ENCODE measurements at regions not wholly inside any gene's neighbourhood (a gene's known extent, or its start where the extent isn't known, plus 50 kb on each side); places are given as distances from the start of the nearest gene placed in this dataset.

- H3K27me3 ChIP-seq (ENCODE audit: control insufficient read depth in 1 of 2, insufficient read depth in 1 of 2, low read length in 2 of 2): no peaks in the 10 kb centered on the region
- H3K23ac ChIP-seq (ENCODE audit: low read length in 2 of 2): no peak overlapping the region
- no peak overlapping the region for H2BK5ac ChIP-seq (ENCODE audit: low read depth, low read length, poor library complexity, severe bottlenecking)
- DNase-seq: no peak
- no peak overlapping the region for H3K18ac ChIP-seq (ENCODE audit: low read depth in 1 of 2, low read length in 2 of 2)
- 92% methylated on average over 3 of the region's 4 CpGs for WGBS
- no peak overlapping the region for H2BK15ac ChIP-seq (ENCODE audit: low read depth, poor library complexity, severe bottlenecking)
- H4K91ac ChIP-seq (ENCODE audit: low read length): no peak overlapping the region
- no peak overlapping the region for H3K9ac ChIP-seq (ENCODE audit: low read length)
- no peak overlapping the region for H3K14ac ChIP-seq (ENCODE audit: low read length in 2 of 2)
- H3K4ac ChIP-seq (ENCODE audit: low read depth in 1 of 2, low read length in 2 of 2): no peak overlapping the region
- no peak overlapping the region for H2BK12ac ChIP-seq (ENCODE audit: low read length in 2 of 2)
- H2AK5ac ChIP-seq (ENCODE audit: low read length, severe bottlenecking): no peak overlapping the region
- H3K79me1 ChIP-seq (replicated peaks; ENCODE audit: low read length, poor library complexity, severe bottlenecking): no peaks in the 10 kb centered on the region
- no peak overlapping the region for H3K4me2 ChIP-seq (ENCODE audit: low read length, poor library complexity, severe bottlenecking)
- H3K4me3 ChIP-seq (ENCODE audit: insufficient read depth in 1 of 2, low read depth in 1 of 2, low read length in 2 of 2): no peak overlapping the region
- no peak overlapping the region for H4K8ac ChIP-seq (ENCODE audit: low read length)
- H3K36me3 ChIP-seq (ENCODE audit: control insufficient read depth in 1 of 2, insufficient read depth in 2 of 2, low read depth in 1 of 2, low read length in 2 of 2): no peaks in the 10 kb centered on the region
- no peak overlapping the region for H2BK120ac ChIP-seq (ENCODE audit: low read depth, low read length)
- no peaks in the 10 kb centered on the region for H3K4me1 ChIP-seq (ENCODE audit: control insufficient read depth, insufficient read depth, low read depth, low read length)
- no peak overlapping the region for H3K27ac ChIP-seq (ENCODE audit: low read length, poor library complexity, severe bottlenecking)
- H2AFZ ChIP-seq (ENCODE audit: low read depth, low read length): no peak overlapping the region
- H3K9me3 ChIP-seq (ENCODE audit: control insufficient read depth, low read length): no peaks in the 10 kb centered on the region
These were observed 1054.8 kb downstream of the MAT2B start for GRCh38 chr5:164560216-164560615.

- Histone ChIP-seq H3K4me3 (ENCODE audit: insufficient read depth in 1 of 2, low read depth in 1 of 2, low read length in 2 of 2) (no peak overlapping the region), H3K9me3 (ENCODE audit: control insufficient read depth, low read length) (no peaks in the 10 kb centered on the region), H3K36me3 (ENCODE audit: control insufficient read depth in 1 of 2, insufficient read depth in 2 of 2, low read depth in 1 of 2, low read length in 2 of 2) (no peaks in the 10 kb centered on the region), H2BK12ac (ENCODE audit: low read length in 2 of 2) (no peak overlapping the region), H2BK120ac (ENCODE audit: low read depth, low read length) (no peak overlapping the region), H3K79me1 (replicated peaks; ENCODE audit: low read length, poor library complexity, severe bottlenecking) (no peaks in the 10 kb centered on the region), H3K27ac (ENCODE audit: low read length, poor library complexity, severe bottlenecking) (no peak overlapping the region), H4K91ac (ENCODE audit: low read length) (no peak overlapping the region), H3K14ac (ENCODE audit: low read length in 2 of 2) (no peak overlapping the region), H4K8ac (ENCODE audit: low read length) (no peak overlapping the region), H3K18ac (ENCODE audit: low read depth in 1 of 2, low read length in 2 of 2) (no peak overlapping the region), H3K9ac (ENCODE audit: low read length) (no peak overlapping the region), H3K4me1 (ENCODE audit: control insufficient read depth, insufficient read depth, low read depth, low read length) (no peaks in the 10 kb centered on the region), H2AK5ac (ENCODE audit: low read length, severe bottlenecking) (no peak overlapping the region), H2BK15ac (ENCODE audit: low read depth, poor library complexity, severe bottlenecking) (no peak overlapping the region), H3K27me3 (ENCODE audit: control insufficient read depth in 1 of 2, insufficient read depth in 1 of 2, low read length in 2 of 2) (no peaks in the 10 kb centered on the region), H3K4me2 (ENCODE audit: low read length, poor library complexity, severe bottlenecking) (no peak overlapping the region), H3K4ac (ENCODE audit: low read depth in 1 of 2, low read length in 2 of 2) (no peak overlapping the region), H2BK5ac (ENCODE audit: low read depth, low read length, poor library complexity, severe bottlenecking) (no peak overlapping the region), H3K23ac (ENCODE audit: low read length in 2 of 2) (no peak overlapping the region), H2AFZ (ENCODE audit: low read depth, low read length) (no peak overlapping the region)
- WGBS: 87% methylated on average over 4 of the region's 7 CpGs
- peak; percentile 18 for DNase-seq
These were observed 1056.8 kb downstream of the MAT2B start for GRCh38 chr5:164561933-164562872.

DNA sequence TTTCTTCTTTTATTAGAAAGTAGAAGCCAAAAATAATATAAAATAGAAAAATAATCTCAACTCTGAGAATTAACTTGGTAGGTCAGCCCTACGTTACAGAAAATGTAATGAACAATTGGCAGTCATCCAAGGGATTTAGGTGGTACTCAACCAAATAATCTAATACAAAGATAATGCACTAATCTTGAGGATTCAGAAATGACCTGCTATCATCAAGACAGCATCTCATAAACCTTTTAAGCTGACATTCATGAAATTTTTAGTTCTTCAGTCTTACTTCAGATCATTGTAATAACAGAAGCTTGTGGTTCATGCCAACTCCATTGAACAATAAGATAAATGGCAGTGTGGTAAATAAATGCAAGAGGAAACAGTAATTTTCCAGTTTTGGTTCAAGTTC lies 1058.0 kb downstream of the MAT2B start:
- Histone ChIP-seq H2AFZ (ENCODE audit: low read depth, low read length) (no peak overlapping the region), H4K8ac (ENCODE audit: low read length) (no peak overlapping the region), H3K18ac (ENCODE audit: low read depth in 1 of 2, low read length in 2 of 2) (no peak overlapping the region), H3K27ac (ENCODE audit: low read length, poor library complexity, severe bottlenecking) (no peak overlapping the region), H3K79me1 (replicated peaks; ENCODE audit: low read length, poor library complexity, severe bottlenecking) (no peaks in the 10 kb centered on the region), H2BK15ac (ENCODE audit: low read depth, poor library complexity, severe bottlenecking) (no peak overlapping the region), H2AK5ac (ENCODE audit: low read length, severe bottlenecking) (no peak overlapping the region), H3K36me3 (ENCODE audit: control insufficient read depth in 1 of 2, insufficient read depth in 2 of 2, low read depth in 1 of 2, low read length in 2 of 2) (no peaks in the 10 kb centered on the region), H3K14ac (ENCODE audit: low read length in 2 of 2) (no peak overlapping the region), H3K9ac (ENCODE audit: low read length) (no peak overlapping the region), H3K4ac (ENCODE audit: low read depth in 1 of 2, low read length in 2 of 2) (no peak overlapping the region), H3K4me2 (ENCODE audit: low read length, poor library complexity, severe bottlenecking) (no peak overlapping the region), H2BK5ac (ENCODE audit: low read depth, low read length, poor library complexity, severe bottlenecking) (no peak overlapping the region), H2BK120ac (ENCODE audit: low read depth, low read length) (no peak overlapping the region), H3K4me1 (ENCODE audit: control insufficient read depth, insufficient read depth, low read depth, low read length) (no peaks in the 10 kb centered on the region), H3K4me3 (ENCODE audit: insufficient read depth in 1 of 2, low read depth in 1 of 2, low read length in 2 of 2) (no peak overlapping the region), H3K23ac (ENCODE audit: low read length in 2 of 2) (no peak overlapping the region), H2BK12ac (ENCODE audit: low read length in 2 of 2) (no peak overlapping the region), H4K91ac (ENCODE audit: low read length) (no peak overlapping the region), H3K27me3 (ENCODE audit: control insufficient read depth in 1 of 2, insufficient read depth in 1 of 2, low read length in 2 of 2) (no peaks in the 10 kb centered on the region), H3K9me3 (ENCODE audit: control insufficient read depth, low read length) (no peaks in the 10 kb centered on the region)
- WGBS: no CpG with 5 or more reads among the region's 1 CpG
- DNase-seq: no peak

- WGBS: no CpG with 5 or more reads among the region's 2 CpGs
- Histone ChIP-seq H3K79me1 (replicated peaks; ENCODE audit: low read length, poor library complexity, severe bottlenecking) (no peaks in the 10 kb centered on the region), H3K18ac (ENCODE audit: low read depth in 1 of 2, low read length in 2 of 2) (no peak overlapping the region), H4K91ac (ENCODE audit: low read length) (no peak overlapping the region), H2BK120ac (ENCODE audit: low read depth, low read length) (no peak overlapping the region), H3K4me1 (ENCODE audit: control insufficient read depth, insufficient read depth, low read depth, low read length) (no peaks in the 10 kb centered on the region), H2AFZ (ENCODE audit: low read depth, low read length) (no peak overlapping the region), H4K8ac (ENCODE audit: low read length) (no peak overlapping the region), H3K23ac (ENCODE audit: low read length in 2 of 2) (no peak overlapping the region), H3K9ac (ENCODE audit: low read length) (no peak overlapping the region), H2BK5ac (ENCODE audit: low read depth, low read length, poor library complexity, severe bottlenecking) (no peak overlapping the region), H2BK15ac (ENCODE audit: low read depth, poor library complexity, severe bottlenecking) (no peak overlapping the region), H3K27me3 (ENCODE audit: control insufficient read depth in 1 of 2, insufficient read depth in 1 of 2, low read length in 2 of 2) (no peaks in the 10 kb centered on the region), H3K9me3 (ENCODE audit: control insufficient read depth, low read length) (no peaks in the 10 kb centered on the region), H2BK12ac (ENCODE audit: low read length in 2 of 2) (no peak overlapping the region), H3K14ac (ENCODE audit: low read length in 2 of 2) (no peak overlapping the region), H3K36me3 (ENCODE audit: control insufficient read depth in 1 of 2, insufficient read depth in 2 of 2, low read depth in 1 of 2, low read length in 2 of 2) (no peaks in the 10 kb centered on the region), H2AK5ac (ENCODE audit: low read length, severe bottlenecking) (no peak overlapping the region), H3K27ac (ENCODE audit: low read length, poor library complexity, severe bottlenecking) (no peak overlapping the region), H3K4ac (ENCODE audit: low read depth in 1 of 2, low read length in 2 of 2) (no peak overlapping the region), H3K4me3 (ENCODE audit: insufficient read depth in 1 of 2, low read depth in 1 of 2, low read length in 2 of 2) (no peak overlapping the region), H3K4me2 (ENCODE audit: low read length, poor library complexity, severe bottlenecking) (no peak overlapping the region)
- no peak for DNase-seq
These were observed 1068.0 kb downstream of the MAT2B start for GRCh38 chr5:164573397-164573796.
